Sigmoid colon (tissue), 6 donors: ENCODE measurements at regions not wholly inside any gene's neighbourhood (a gene's known extent, or its start where the extent isn't known, plus 50 kb on each side); places are given as distances from the start of the nearest gene placed in this dataset.

ENCODE experiments used
- DNase-seq: peaks from one replicate; pipeline ENCODE4 v3.0.0-alpha.2; 2019
- H3K27ac ChIP-seq, 4 donors: fragments of 200-600 bp; sonication (generic); one replicate each; pipeline ENCODE4 v1.5.1; 2016 to 2019; ENCODE audit warnings: mild to moderate bottlenecking in 1 of 4
- H3K27me3 ChIP-seq, 3 donors: fragments of 200-600 bp; sonication (generic); one replicate each; pipeline ENCODE4 v1.5.1; 2019; ENCODE audit warnings: mild to moderate bottlenecking in 1 of 3
- H3K36me3 ChIP-seq, 4 donors: fragments of 200-600 bp; sonication (generic); one replicate each; pipeline ENCODE4 v1.5.1; 2016 to 2019
- H3K4me1 ChIP-seq, 4 donors: fragments of 200-600 bp; sonication (generic); one replicate each; pipeline ENCODE4 v1.5.1; 2017 to 2019
- H3K4me3 ChIP-seq, 4 donors: fragments of 200-600 bp; sonication (generic); one replicate each; pipeline ENCODE4 v1.5.1; 2017 to 2019; ENCODE audit warnings: mild to moderate bottlenecking in 2 of 4, moderate library complexity in 1 of 4
- H3K9me3 ChIP-seq, 4 donors: fragments of 200-600 bp in 3 of 4; sonication (generic) in 3 of 4; one replicate each; pipeline versions ENCODE4 v1.5.1 to v1.6.1; 2013 to 2019
- EP300 ChIP-seq, 4 donors: sonication (generic); formaldehyde crosslinking; IDR thresholded peaks; one replicate each; pipeline ENCODE4 v1.6.1; 2017; ENCODE audit warnings: antibody characterized with exemption in 4 of 4
- POLR2A ChIP-seq, 2 donors: fragments of 450-650 bp; IDR thresholded peaks; one replicate each; pipeline ENCODE4 v1.6.1; 2016; ENCODE audit warnings: antibody characterized with exemption in 2 of 2, mild to moderate bottlenecking in 2 of 2, moderate library complexity in 2 of 2
- POLR2AphosphoS5 ChIP-seq, 4 donors: sonication (generic); formaldehyde crosslinking; IDR thresholded peaks; one replicate each; pipeline ENCODE4 v1.6.1; 2017; ENCODE audit warnings: antibody characterized with exemption in 4 of 4
- WGBS, 2 donors: extraction: QIAGEN DNeasy Blood & Tissue Kit; methylation state at CpG; one replicate each; pipeline ENCODE4 v1.1.7; 2013; 5-methylcytosine and 5-hydroxymethylcytosine counted together
- intact Hi-C: fragments of 100-400 bp; cut with DNase I; formaldehyde crosslinking; loops from one replicate; pipeline ENCODE4 v1.15.1; 2023
- TF ChIP-seq, protein P1 (sequence below), 4 experiments: fragments of 450-650 bp in 3 of 4; fragments of 200-600 bp in 1 of 4; IDR thresholded peaks; one replicate each; pipeline ENCODE4 v1.5.1; 2016 to 2019; ENCODE audit warnings: antibody characterized with exemption in 4 of 4, mild to moderate bottlenecking in 3 of 4, moderate library complexity in 2 of 4
- donor health status: healthy with polysubstance abuse.
- donor health status: healthy.

DNA sequence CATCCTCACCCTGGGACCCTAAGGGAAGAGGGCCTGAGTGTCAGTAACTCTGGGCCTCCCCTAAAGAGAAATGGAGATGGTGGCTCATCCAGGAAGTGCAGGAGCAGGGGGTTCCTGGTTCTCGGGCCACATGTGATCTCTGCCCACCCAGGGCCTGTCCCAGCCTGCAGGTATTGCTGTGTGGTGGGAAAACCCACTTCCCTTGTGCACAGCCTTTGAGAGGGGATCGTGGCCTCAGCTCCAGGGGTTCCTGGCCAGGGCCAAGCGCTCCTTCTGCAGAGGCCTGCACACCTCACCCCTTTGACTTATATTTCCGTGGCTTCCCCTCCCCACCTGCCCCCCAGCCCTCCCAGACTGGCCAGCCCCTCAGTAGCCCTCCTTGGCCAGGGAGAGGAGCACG is 213.5 kb downstream of the OR4C45 start:
- no peaks in the 10 kb centered on the region for H3K4me1 ChIP-seq
- no peak for DNase-seq
- TF ChIP-seq, protein P1, sequence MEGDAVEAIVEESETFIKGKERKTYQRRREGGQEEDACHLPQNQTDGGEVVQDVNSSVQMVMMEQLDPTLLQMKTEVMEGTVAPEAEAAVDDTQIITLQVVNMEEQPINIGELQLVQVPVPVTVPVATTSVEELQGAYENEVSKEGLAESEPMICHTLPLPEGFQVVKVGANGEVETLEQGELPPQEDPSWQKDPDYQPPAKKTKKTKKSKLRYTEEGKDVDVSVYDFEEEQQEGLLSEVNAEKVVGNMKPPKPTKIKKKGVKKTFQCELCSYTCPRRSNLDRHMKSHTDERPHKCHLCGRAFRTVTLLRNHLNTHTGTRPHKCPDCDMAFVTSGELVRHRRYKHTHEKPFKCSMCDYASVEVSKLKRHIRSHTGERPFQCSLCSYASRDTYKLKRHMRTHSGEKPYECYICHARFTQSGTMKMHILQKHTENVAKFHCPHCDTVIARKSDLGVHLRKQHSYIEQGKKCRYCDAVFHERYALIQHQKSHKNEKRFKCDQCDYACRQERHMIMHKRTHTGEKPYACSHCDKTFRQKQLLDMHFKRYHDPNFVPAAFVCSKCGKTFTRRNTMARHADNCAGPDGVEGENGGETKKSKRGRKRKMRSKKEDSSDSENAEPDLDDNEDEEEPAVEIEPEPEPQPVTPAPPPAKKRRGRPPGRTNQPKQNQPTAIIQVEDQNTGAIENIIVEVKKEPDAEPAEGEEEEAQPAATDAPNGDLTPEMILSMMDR (IDR thresholded peaks at IDR 0.05), result no peak
- TF ChIP-seq EP300 (IDR thresholded peaks at IDR 0.05) (no peak), POLR2A (IDR thresholded peaks at IDR 0.05) (no peak), POLR2AphosphoS5 (IDR thresholded peaks at IDR 0.05) (no peak)
- no peak overlapping the region for H3K27ac ChIP-seq
- no peak overlapping the region for H3K4me3 ChIP-seq
- H3K9me3 ChIP-seq, result no peaks in the 10 kb centered on the region
- no peaks in the 10 kb centered on the region for H3K27me3 ChIP-seq
- intact Hi-C loops, result no loop called here
- WGBS, 2 donors, result 65 to 71% methylated on average over 5 of the region's 5 CpGs
- no peaks in the 10 kb centered on the region for H3K36me3 ChIP-seq

DNA sequence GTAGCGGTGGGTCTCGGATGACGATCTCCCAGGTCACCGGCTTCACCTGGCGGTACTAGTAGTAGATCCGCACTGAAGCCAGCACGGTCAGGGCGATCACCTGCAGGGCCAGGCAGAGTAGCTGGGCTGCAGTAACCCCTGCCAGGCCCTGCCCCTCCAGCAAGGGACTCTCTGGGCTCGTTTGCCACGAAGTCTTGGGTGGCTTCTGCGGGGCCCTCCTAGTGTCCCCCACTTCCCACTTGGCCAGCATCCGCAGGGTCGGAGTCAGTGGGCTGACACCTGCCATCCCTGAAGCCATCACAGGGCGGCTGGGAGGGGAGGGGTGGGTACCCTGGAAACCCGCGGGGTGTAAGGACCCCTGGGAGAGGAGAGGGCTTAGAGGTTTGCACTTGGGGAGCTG is 214.0 kb downstream of the OR4C45 start:
- H3K4me3 ChIP-seq, result no peak overlapping the region
- 91 to 92% methylated on average over 16 of the region's 16 CpGs for WGBS, 2 donors
- H3K4me1 ChIP-seq, result no peaks in the 10 kb centered on the region
- intact Hi-C loops, result no loop called here
- H3K36me3 ChIP-seq, result no peaks in the 10 kb centered on the region
- H3K27ac ChIP-seq, result no peak overlapping the region
- no peak for DNase-seq
- no peak for TF ChIP-seq POLR2AphosphoS5 (IDR thresholded peaks at IDR 0.05)
- no peak for TF ChIP-seq EP300 (IDR thresholded peaks at IDR 0.05)
- TF ChIP-seq, protein P1 (IDR thresholded peaks at IDR 0.05), result no peak
- no peak for TF ChIP-seq POLR2A (IDR thresholded peaks at IDR 0.05)
- H3K9me3 ChIP-seq, result no peaks in the 10 kb centered on the region
- no peaks in the 10 kb centered on the region for H3K27me3 ChIP-seq

DNA sequence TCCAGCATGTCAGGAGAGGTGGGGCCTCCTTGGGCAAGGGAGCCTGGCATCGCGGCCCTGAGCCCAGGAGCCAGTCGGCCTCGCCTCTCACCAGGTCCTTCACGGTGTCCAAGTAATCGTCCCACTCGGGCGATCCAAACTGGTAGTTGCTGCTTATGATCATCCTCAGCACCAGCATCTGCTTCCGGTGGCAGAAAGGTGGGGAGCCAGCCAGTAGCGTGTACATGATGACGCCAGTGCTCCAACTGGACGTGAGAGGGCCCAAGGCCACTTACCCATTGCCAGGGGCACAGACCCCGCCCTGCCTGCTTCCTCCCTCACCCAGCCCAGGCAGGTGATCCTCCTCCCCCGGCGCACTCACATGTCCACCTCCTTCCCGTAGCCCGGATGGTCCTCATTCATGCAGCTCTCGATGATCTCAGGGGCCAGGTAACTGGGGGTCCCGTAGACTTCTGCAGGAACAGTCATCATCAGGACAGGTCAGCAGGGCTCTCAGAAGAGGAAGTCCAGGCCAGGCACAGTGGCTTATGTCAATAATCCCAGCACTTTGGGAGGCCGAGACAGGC is 214.7 kb downstream of the OR4C45 start:
- no peaks in the 10 kb centered on the region for H3K36me3 ChIP-seq
- H3K4me1 ChIP-seq, result no peaks in the 10 kb centered on the region
- H3K27ac ChIP-seq, result no peak overlapping the region
- intact Hi-C loops, result no loop called here
- H3K27me3 ChIP-seq, result no peaks in the 10 kb centered on the region
- TF ChIP-seq, protein P1 (IDR thresholded peaks at IDR 0.05), result no peak
- 92% methylated on average over 20 of the region's 20 CpGs for WGBS, 2 donors
- H3K9me3 ChIP-seq, result no peaks in the 10 kb centered on the region
- peak; percentile 56 for DNase-seq
- H3K4me3 ChIP-seq, result no peak overlapping the region

DNA sequence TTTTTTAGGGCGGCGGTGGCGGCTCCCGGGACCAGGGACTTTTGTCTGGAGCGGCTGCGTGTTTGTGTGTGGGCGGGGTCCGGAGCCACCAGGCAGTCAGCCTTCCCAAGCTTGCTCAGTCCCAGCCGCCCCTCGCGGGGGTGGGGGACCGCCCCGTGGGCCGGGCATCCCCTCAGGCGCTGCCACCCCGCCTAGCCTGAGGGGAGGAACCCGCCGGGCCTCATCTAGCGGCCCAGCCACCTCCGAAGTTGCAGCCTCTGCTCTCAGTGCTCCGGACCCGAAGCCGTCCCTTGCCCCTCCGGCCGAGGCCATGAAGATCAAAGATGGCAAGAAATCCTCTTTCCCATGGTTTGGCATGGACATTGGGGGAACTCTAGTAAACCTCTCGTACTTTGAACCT is 235.2 kb downstream of the OR4C45 start:
- TF ChIP-seq POLR2A (IDR thresholded peaks at IDR 0.05) (no peak), EP300 (IDR thresholded peaks at IDR 0.05) (no peak), POLR2AphosphoS5 (IDR thresholded peaks at IDR 0.05) (no peak)
- TF ChIP-seq, protein P1 (IDR thresholded peaks at IDR 0.05), result no peak
- Histone ChIP-seq H3K4me1 (no peaks in the 10 kb centered on the region), H3K27me3 (no peaks in the 10 kb centered on the region), H3K36me3 (no peaks in the 10 kb centered on the region), H3K27ac (no peak overlapping the region), H3K9me3 (no peaks in the 10 kb centered on the region), H3K4me3 (no peak overlapping the region)
- WGBS, 2 donors, result 82 to 88% methylated on average over 26 of the region's 26 CpGs
- intact Hi-C loops, result no loop called here
- no peak for DNase-seq

DNA sequence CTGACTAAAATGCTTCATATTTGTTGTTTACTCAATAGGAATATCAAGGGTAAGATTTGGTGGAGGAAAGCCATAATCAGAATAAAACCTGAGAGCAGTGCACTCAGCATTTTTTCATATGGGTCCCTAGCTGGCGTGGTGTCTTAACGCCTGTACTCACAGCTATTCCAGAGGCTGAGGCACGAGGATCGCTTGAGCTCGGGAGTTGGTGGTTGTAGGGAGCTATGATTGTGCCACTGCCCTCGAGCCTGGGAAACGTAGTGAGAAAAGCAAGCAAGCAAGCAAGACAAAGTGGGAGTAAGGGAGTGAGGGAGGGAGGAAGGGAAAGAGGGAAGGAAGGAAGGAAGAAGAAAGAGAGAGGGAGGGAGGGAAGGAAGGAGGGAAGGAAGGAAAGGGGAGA is 242.5 kb downstream of the OR4C45 start:
- Histone ChIP-seq H3K27ac (no peak overlapping the region), H3K9me3 (peaks cover 0 to 2% (median 0%) of the 10 kb centered on the region in 4 donors), H3K27me3 (no peaks in the 10 kb centered on the region), H3K4me1 (no peaks in the 10 kb centered on the region), H3K4me3 (no peak overlapping the region), H3K36me3 (no peaks in the 10 kb centered on the region)
- intact Hi-C loops, result no loop called here
- TF ChIP-seq POLR2A (IDR thresholded peaks at IDR 0.05), result no peak
- TF ChIP-seq, protein P1 (IDR thresholded peaks at IDR 0.05), result no peak
- TF ChIP-seq POLR2AphosphoS5 (IDR thresholded peaks at IDR 0.05), result no peak
- TF ChIP-seq EP300 (IDR thresholded peaks at IDR 0.05), result no peak
- DNase-seq, result no peak
- WGBS, 2 donors, result 75 to 78% methylated on average over 7 of the region's 7 CpGs
